Breast epithelium (tissue), 3 donors: ENCODE measurements at regions not wholly inside any gene's neighbourhood (a gene's known extent, or its start where the extent isn't known, plus 50 kb on each side); places are given as distances from the start of the nearest gene placed in this dataset.

Experiments used
- CTCF ChIP-seq, 3 donors: fragments of 450-650 bp; IDR thresholded peaks; one replicate each; pipeline ENCODE4 v1.5.1; 2016 to 2017; ENCODE audit warnings: antibody characterized with exemption in 3 of 3, mild to moderate bottlenecking in 3 of 3, moderate library complexity in 3 of 3
- POLR2A ChIP-seq: fragments of 450-650 bp; IDR thresholded peaks from one replicate; pipeline ENCODE4 v1.6.1; 2016; ENCODE audit warnings: antibody characterized with exemption, mild to moderate bottlenecking, moderate library complexity

DNA sequence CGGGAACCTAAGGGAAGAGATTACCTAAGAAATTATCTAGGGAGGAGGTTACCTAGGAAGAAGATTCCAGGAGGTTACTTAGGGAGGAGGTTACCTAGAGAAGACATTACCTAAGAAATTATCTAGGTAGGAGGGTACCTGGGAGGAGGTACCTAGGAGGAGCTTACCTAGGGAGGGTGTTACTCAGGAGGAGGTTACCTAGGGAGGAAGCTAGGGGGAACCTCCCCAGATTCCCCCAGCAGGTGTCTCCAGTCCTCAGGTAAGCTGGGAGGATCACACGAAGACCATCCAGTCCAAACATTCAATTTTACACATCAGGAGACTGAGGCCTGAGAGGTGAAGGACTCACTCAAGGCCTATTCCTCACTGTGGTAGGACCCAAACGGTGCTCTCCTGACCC is 482.8 kb downstream of the TBC1D22A start:
- no peak for TF ChIP-seq POLR2A
- TF ChIP-seq CTCF (IDR thresholded peaks at IDR 0.05), result no peak
